ENCODE measurements at regions not wholly inside any gene's neighbourhood (a gene's known extent, or its start where the extent isn't known, plus 50 kb on each side); places are given as distances from the start of the nearest gene placed in this dataset.

GRCh38 chr1:14034506-14034905, 334.5 kb downstream of the PRDM2 start:
- Mint-ChIP-seq H3K27ac (no peak overlapping the region), H3K4me3 (ENCODE audit: low read depth) (no peak overlapping the region), H3K36me3 (ENCODE audit: insufficient read depth) (no peaks in the 10 kb centered on the region), H3K9me3 (ENCODE audit: low read depth) (peaks cover 12% of the 10 kb centered on the region), H3K4me1 (ENCODE audit: low read depth) (no peaks in the 10 kb centered on the region), H3K27me3 (peaks cover 23% of the 10 kb centered on the region)
- no peak for TF ChIP-seq CTCF (IDR thresholded peaks at IDR 0.05; ENCODE audit: unreplicated experiment)
- no peak for DNase-seq (ENCODE audit: low spot score, unreplicated experiment)

GRCh38 chr1:14037101-14037847, 337.3 kb downstream of the PRDM2 start:
- DNase-seq (ENCODE audit: low spot score, unreplicated experiment) = no peak
- Mint-ChIP-seq H3K4me3 (ENCODE audit: low read depth) (no peak overlapping the region), H3K27ac (no peak overlapping the region), H3K9me3 (ENCODE audit: low read depth) (peaks cover 25% of the 10 kb centered on the region), H3K36me3 (ENCODE audit: insufficient read depth) (no peaks in the 10 kb centered on the region), H3K27me3 (peaks cover 17% of the 10 kb centered on the region), H3K4me1 (ENCODE audit: low read depth) (no peaks in the 10 kb centered on the region)
- no peak for TF ChIP-seq CTCF (IDR thresholded peaks at IDR 0.05; ENCODE audit: unreplicated experiment)

DNA sequence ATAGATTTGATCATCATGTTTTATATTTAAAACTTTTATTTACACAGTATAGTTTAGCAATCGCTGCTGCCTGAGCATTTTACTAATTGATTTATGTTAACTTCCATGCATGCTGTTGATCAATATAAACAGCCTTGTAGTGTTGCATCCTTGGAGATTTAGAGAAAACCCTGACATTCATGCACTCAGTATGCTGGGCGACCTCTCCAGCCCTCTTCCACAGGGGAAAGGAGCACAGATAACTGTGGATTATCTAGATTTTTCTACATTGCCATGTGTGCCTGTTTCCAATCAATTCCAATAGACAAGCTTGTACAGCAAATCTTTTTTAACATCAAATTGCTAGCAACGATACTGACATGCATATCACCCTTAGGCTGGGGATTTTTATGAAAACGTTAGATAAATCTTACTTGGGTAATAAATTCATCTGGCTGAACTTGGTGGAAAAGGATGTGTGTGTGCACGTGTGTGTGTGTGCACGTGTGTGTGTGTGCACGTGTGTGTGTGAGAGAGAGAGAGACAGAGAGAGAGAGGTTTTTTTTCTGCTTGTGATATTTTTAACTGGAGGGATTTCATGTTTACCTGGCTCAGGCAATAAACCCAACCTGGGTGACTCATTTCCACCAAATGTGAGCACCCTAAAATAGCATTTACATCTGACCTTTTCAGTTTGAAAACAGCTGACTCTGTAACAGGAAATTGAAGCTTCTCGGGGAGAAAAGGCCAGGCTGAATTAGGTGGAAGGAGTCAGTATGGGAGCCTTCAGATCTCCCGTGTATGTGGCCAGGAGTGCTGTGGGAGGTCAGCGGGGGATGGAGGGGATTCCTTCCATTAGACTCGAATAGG, 339.8 kb downstream of the PRDM2 start:
- Mint-ChIP-seq H3K27ac (no peak overlapping the region), H3K4me1 (ENCODE audit: low read depth) (no peaks in the 10 kb centered on the region), H3K9me3 (ENCODE audit: low read depth) (peaks cover 21% of the 10 kb centered on the region), H3K4me3 (ENCODE audit: low read depth) (no peak overlapping the region), H3K36me3 (ENCODE audit: insufficient read depth) (no peaks in the 10 kb centered on the region), H3K27me3 (peaks cover 13% of the 10 kb centered on the region)
- DNase-seq (ENCODE audit: low spot score, unreplicated experiment) = no peak
- no peak for TF ChIP-seq CTCF (IDR thresholded peaks at IDR 0.05; ENCODE audit: unreplicated experiment)

GRCh38 chr1:14049965-14050364, 350.0 kb downstream of the PRDM2 start:
- H3K4me3 Mint-ChIP-seq (ENCODE audit: low read depth) = no peak overlapping the region
- no peaks in the 10 kb centered on the region for H3K36me3 Mint-ChIP-seq (ENCODE audit: insufficient read depth)
- no peaks in the 10 kb centered on the region for H3K4me1 Mint-ChIP-seq (ENCODE audit: low read depth)
- TF ChIP-seq CTCF (IDR thresholded peaks at IDR 0.05; ENCODE audit: unreplicated experiment) = no peak
- H3K9me3 Mint-ChIP-seq (ENCODE audit: low read depth) = no peaks in the 10 kb centered on the region
- peaks cover 10% of the 10 kb centered on the region for H3K27me3 Mint-ChIP-seq
- no peak for DNase-seq (ENCODE audit: low spot score, unreplicated experiment)
- H3K27ac Mint-ChIP-seq = no peak overlapping the region

- DNase-seq (ENCODE audit: low spot score, unreplicated experiment) = no peak
- H3K9me3 Mint-ChIP-seq (ENCODE audit: low read depth) = peaks cover 9% of the 10 kb centered on the region
- no peak for TF ChIP-seq CTCF (IDR thresholded peaks at IDR 0.05; ENCODE audit: unreplicated experiment)
- H3K4me1 Mint-ChIP-seq (ENCODE audit: low read depth) = no peaks in the 10 kb centered on the region
- H3K27me3 Mint-ChIP-seq = peaks cover 11% of the 10 kb centered on the region
- H3K36me3 Mint-ChIP-seq (ENCODE audit: insufficient read depth) = no peaks in the 10 kb centered on the region
- H3K27ac Mint-ChIP-seq = no peak overlapping the region
- H3K4me3 Mint-ChIP-seq (ENCODE audit: low read depth) = no peak overlapping the region
Observed at GRCh38 chr1:14055442-14056223, 355.6 kb downstream of the PRDM2 start.
